ENCODE measurements at regions not wholly inside any gene's neighbourhood (a gene's known extent, or its start where the extent isn't known, plus 50 kb on each side); places are given as distances from the start of the nearest gene placed in this dataset.

DNA sequence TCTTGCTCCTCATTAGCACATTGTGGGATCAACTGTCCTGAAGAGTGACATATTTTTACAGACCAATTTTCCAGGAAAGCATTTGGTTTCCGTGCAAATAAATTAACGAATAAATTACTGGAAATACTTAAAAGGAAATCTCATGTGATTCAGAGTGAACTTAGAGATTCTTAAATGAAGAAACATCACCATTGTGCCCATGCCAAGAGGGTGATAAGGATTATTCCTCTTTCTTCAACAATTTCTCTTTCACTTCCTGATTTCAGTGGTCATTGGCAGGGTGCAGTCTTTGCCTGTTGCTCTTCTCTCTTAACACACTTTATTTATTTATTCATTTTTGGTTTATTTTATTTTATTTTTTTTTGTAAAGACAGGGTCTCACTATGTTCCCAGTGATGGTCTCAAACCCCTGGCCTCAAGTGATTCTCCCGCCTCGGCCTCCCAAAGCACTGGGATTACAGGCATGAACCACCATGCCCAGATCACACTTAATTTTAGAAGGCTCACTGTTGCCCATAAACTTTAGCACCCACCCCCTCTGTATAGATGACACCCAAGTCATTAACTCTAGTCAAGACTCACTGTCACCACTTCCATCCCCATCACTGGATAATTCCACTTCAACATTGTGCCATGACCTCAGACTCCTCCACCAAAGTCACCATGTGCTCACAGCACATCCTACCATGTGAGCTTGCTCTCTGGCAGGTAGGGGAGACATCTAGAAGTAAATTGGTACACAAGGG lies 92.6 kb upstream of the CERS6 start:
- H3K27ac ChIP-seq (ENCODE audit: extremely low read depth, low read depth, low read length): no peak overlapping the region
- POLR2A ChIA-PET: no interaction called here
- no peaks in the 10 kb centered on the region for H3K9me3 ChIP-seq (ENCODE audit: control insufficient read depth, insufficient read depth, low read depth, low read length)
- no peak for TF ChIP-seq ZBTB8A (tag by site-specific recombination; IDR thresholded peaks at IDR 0.05)
- no peak for TF ChIP-seq ZNF610 (tag by site-specific recombination; IDR thresholded peaks at IDR 0.05; ENCODE audit: borderline replicate concordance)
- no peak for TF ChIP-seq ZNF266 (tag by site-specific recombination; IDR thresholded peaks at IDR 0.05; ENCODE audit: low read depth)
- TF ChIP-seq, protein P1, sequence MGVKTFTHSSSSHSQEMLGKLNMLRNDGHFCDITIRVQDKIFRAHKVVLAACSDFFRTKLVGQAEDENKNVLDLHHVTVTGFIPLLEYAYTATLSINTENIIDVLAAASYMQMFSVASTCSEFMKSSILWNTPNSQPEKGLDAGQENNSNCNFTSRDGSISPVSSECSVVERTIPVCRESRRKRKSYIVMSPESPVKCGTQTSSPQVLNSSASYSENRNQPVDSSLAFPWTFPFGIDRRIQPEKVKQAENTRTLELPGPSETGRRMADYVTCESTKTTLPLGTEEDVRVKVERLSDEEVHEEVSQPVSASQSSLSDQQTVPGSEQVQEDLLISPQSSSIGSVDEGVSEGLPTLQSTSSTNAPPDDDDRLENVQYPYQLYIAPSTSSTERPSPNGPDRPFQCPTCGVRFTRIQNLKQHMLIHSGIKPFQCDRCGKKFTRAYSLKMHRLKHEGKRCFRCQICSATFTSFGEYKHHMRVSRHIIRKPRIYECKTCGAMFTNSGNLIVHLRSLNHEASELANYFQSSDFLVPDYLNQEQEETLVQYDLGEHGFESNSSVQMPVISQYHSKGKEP (tag by site-specific recombination; IDR thresholded peaks at IDR 0.05): no peak
- no peak for TF ChIP-seq OVOL3 (tag by site-specific recombination; IDR thresholded peaks at IDR 0.05)
- no peak for TF ChIP-seq ZNF248 (tag by site-specific recombination; IDR thresholded peaks at IDR 0.05)
- CTCF ChIA-PET: interaction anchor here (0.7 to 0.9 kb wide), 2 partner anchors 395 to 1688 kb away, joined by 3 to 4 read pairs; no protein-coding TSS in a partner anchor
- no peaks in the 10 kb centered on the region for H3K36me3 ChIP-seq (ENCODE audit: control insufficient read depth in 2 of 2, insufficient read depth in 1 of 2, low read length in 2 of 2)
- no peak overlapping the region for H3K4me3 ChIP-seq (ENCODE audit: low read depth, low read length)
- no peaks in the 10 kb centered on the region for H3K4me1 ChIP-seq (ENCODE audit: control insufficient read depth, insufficient read depth, low read length)

DNA sequence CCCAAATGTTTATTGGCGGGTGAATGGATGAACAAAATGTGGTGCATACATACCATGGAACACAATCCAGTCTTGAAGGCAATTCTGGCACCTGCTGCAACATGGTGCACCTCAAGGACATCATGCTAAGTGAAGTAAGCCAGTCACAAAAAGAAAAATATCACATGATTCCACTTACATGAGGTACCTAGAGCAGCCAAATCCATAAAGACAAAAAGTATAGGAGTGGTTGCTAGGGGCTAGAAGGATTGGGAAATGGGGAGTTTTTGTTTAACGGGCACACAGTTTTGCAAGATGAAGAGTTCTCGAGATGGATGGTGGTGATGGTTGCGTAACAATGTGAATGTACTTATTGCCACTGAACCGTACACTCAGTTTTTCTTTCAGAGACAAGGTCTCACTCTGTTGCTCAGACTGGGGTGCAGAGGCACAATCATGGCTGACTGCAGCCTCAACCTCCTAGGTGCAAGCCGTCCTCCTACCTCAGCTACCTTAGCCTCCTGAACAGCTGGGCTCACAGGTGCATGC lies 90.9 kb upstream of the CERS6 start:
- Histone ChIP-seq H3K9me3 (ENCODE audit: control insufficient read depth, insufficient read depth, low read depth, low read length) (no peaks in the 10 kb centered on the region), H3K36me3 (ENCODE audit: control insufficient read depth in 2 of 2, insufficient read depth in 1 of 2, low read length in 2 of 2) (no peaks in the 10 kb centered on the region), H3K4me1 (ENCODE audit: control insufficient read depth, insufficient read depth, low read length) (no peaks in the 10 kb centered on the region), H3K4me3 (ENCODE audit: low read depth, low read length) (no peak overlapping the region), H3K27ac (ENCODE audit: extremely low read depth, low read depth, low read length) (no peak overlapping the region)
- POLR2A ChIA-PET: no interaction called here
- TF ChIP-seq ZNF48 (tag by site-specific recombination; IDR thresholded peaks at IDR 0.05): no peak
- TF ChIP-seq ZNF335 (tag by site-specific recombination; conservative IDR thresholded peaks at IDR 0.05): no peak
- no peak for TF ChIP-seq ZFP41 (tag by site-specific recombination; IDR thresholded peaks at IDR 0.05; ENCODE audit: borderline replicate concordance)
- no peak for TF ChIP-seq ZNF19 (tag by site-specific recombination; IDR thresholded peaks at IDR 0.05; ENCODE audit: low read depth)
- no peak for TF ChIP-seq ZNF785 (tag by site-specific recombination; IDR thresholded peaks at IDR 0.05)
- no peak for TF ChIP-seq ZNF510 (tag by site-specific recombination; IDR thresholded peaks at IDR 0.05; ENCODE audit: insufficient replicate concordance)
- TF ChIP-seq KLF1 (tag by site-specific recombination; IDR thresholded peaks at IDR 0.05): no peak
- no peak for TF ChIP-seq SCRT1 (tag by site-specific recombination; IDR thresholded peaks at IDR 0.05; ENCODE audit: borderline replicate concordance)
- TF ChIP-seq, protein P2, sequence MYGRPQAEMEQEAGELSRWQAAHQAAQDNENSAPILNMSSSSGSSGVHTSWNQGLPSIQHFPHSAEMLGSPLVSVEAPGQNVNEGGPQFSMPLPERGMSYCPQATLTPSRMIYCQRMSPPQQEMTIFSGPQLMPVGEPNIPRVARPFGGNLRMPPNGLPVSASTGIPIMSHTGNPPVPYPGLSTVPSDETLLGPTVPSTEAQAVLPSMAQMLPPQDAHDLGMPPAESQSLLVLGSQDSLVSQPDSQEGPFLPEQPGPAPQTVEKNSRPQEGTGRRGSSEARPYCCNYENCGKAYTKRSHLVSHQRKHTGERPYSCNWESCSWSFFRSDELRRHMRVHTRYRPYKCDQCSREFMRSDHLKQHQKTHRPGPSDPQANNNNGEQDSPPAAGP (tag by site-specific recombination; IDR thresholded peaks at IDR 0.05): no peak
- no peak for TF ChIP-seq ZNF571 (tag by site-specific recombination; IDR thresholded peaks at IDR 0.05)
- no peak for TF ChIP-seq GLIS1 (tag by site-specific recombination; IDR thresholded peaks at IDR 0.05)
- no peak for TF ChIP-seq MYNN (tag by site-specific recombination; IDR thresholded peaks at IDR 0.05; ENCODE audit: borderline replicate concordance)
- TF ChIP-seq ZNF777 (tag by site-specific recombination; IDR thresholded peaks at IDR 0.05; ENCODE audit: borderline replicate concordance): no peak
- TF ChIP-seq MZF1 (tag by site-specific recombination; IDR thresholded peaks at IDR 0.05; ENCODE audit: borderline replicate concordance): no peak
- no peak for TF ChIP-seq WT1 (tag by site-specific recombination; IDR thresholded peaks at IDR 0.05)
- no peak for TF ChIP-seq ZNF175 (tag by site-specific recombination; IDR thresholded peaks at IDR 0.05)
- TF ChIP-seq, protein P3, sequence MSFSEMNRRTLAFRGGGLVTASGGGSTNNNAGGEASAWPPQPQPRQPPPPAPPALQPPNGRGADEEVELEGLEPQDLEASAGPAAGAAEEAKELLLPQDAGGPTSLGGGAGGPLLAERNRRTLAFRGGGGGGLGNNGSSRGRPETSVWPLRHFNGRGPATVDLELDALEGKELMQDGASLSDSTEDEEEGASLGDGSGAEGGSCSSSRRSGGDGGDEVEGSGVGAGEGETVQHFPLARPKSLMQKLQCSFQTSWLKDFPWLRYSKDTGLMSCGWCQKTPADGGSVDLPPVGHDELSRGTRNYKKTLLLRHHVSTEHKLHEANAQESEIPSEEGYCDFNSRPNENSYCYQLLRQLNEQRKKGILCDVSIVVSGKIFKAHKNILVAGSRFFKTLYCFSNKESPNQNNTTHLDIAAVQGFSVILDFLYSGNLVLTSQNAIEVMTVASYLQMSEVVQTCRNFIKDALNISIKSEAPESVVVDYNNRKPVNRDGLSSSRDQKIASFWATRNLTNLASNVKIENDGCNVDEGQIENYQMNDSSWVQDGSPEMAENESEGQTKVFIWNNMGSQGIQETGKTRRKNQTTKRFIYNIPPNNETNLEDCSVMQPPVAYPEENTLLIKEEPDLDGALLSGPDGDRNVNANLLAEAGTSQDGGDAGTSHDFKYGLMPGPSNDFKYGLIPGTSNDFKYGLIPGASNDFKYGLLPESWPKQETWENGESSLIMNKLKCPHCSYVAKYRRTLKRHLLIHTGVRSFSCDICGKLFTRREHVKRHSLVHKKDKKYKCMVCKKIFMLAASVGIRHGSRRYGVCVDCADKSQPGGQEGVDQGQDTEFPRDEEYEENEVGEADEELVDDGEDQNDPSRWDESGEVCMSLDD (tag by site-specific recombination; IDR thresholded peaks at IDR 0.05): no peak
- CTCF ChIA-PET: interaction anchor here (0.6 kb wide), 1 partner anchor 91 kb away, joined by 5 read pairs; the partner anchor contains the start of gene CERS6

All from HEK293 (cell line).